Transverse colon (tissue), 4 donors: ENCODE measurements at regions not wholly inside any gene's neighbourhood (a gene's known extent, or its start where the extent isn't known, plus 50 kb on each side); places are given as distances from the start of the nearest gene placed in this dataset.

Source experiments
- DNase-seq: peaks from one replicate; pipeline ENCODE4 v3.0.0-alpha.2; 2019
- H3K27ac ChIP-seq, 4 donors: fragments of 200-600 bp; sonication (generic); 2 replicates each; pipeline ENCODE4 v1.5.1; 2016 to 2018; ENCODE audit warnings: inconsistent platforms in 4 of 4
- H3K27me3 ChIP-seq: fragments of 200-600 bp; sonication (generic); 2 replicates; pipeline ENCODE4 v1.5.1; 2017; ENCODE audit warnings: inconsistent platforms
- H3K36me3 ChIP-seq, 4 donors: fragments of 200-600 bp; sonication (generic); 2 replicates each; pipeline ENCODE4 v1.5.1; 2017 to 2019; ENCODE audit warnings: inconsistent platforms in 4 of 4
- H3K4me1 ChIP-seq, 4 donors: fragments of 200-600 bp; sonication (generic); 2 replicates each; pipeline ENCODE4 v1.5.1; 2017 to 2020; ENCODE audit warnings: inconsistent platforms in 4 of 4
- H3K4me3 ChIP-seq, 4 donors: fragments of 200-600 bp; sonication (generic); 1 replicate in 1 of 4; 2 replicates in 3 of 4; pipeline versions ENCODE4 v1.5.1 to v1.6.1; 2017 to 2019; ENCODE audit warnings: inconsistent platforms in 4 of 4
- H3K9me3 ChIP-seq, 2 donors: fragments of 200-600 bp; sonication (generic); 2 replicates each; pipeline ENCODE4 v1.5.1; 2017 to 2019; ENCODE audit warnings: inconsistent platforms in 2 of 2
- CTCF ChIP-seq, 5 experiments: fragments of 200-600 bp in 3 of 5; fragments of 450-650 bp in 2 of 5; sonication (generic) in 3 of 5; IDR thresholded peaks; 1 replicate in 2 of 5; 2 replicates in 3 of 5; pipeline ENCODE4 v1.5.1; 2016 to 2017; ENCODE audit warnings: antibody characterized with exemption in 5 of 5, inconsistent platforms in 3 of 5, mild to moderate bottlenecking in 2 of 5, moderate library complexity in 1 of 5
- EP300 ChIP-seq: sonication (generic); formaldehyde crosslinking; IDR thresholded peaks from one replicate; pipeline ENCODE4 v1.6.1; 2017; ENCODE audit warnings: antibody characterized with exemption, low read depth
- POLR2A ChIP-seq: fragments of 450-650 bp; IDR thresholded peaks from one replicate; pipeline ENCODE4 v1.6.1; 2016; ENCODE audit warnings: antibody characterized with exemption, mild to moderate bottlenecking, moderate library complexity
- POLR2AphosphoS5 ChIP-seq, 3 donors: sonication (generic); formaldehyde crosslinking; IDR thresholded peaks; one replicate each; pipeline ENCODE4 v1.6.1; 2016; ENCODE audit warnings: antibody characterized with exemption in 3 of 3
- WGBS, 2 donors: methylation state at CpG; one replicate each; pipeline ENCODE4 v1.1.5; 2018; ENCODE audit warnings: low coverage in 1 of 2; 5-methylcytosine and 5-hydroxymethylcytosine counted together
- in situ Hi-C, 4 donors: fragments of 200-750 bp; cut with MboI; loops; one replicate each; pipeline versions ENCODE4 v1.15.0 to v1.15.1; 2017; ENCODE audit warnings: low sequenced_read_pairs in 3 of 4, low pct_ligation_motif_present in 1 of 4, low pct_unique_long_range_greater_than_20kb in 1 of 4
- intact Hi-C: fragments of 100-400 bp; cut with DNase I; formaldehyde crosslinking; loops from one replicate; pipeline ENCODE4 v1.15.1; 2023; ENCODE audit warnings: low total_unique reads

GRCh38 chr2:104786204-104786603 lies 67.7 kb upstream of the POU3F3 start:
- in situ Hi-C loops, result no loop called here
- no peaks in the 10 kb centered on the region for H3K4me1 ChIP-seq
- no peak for DNase-seq
- no peaks in the 10 kb centered on the region for H3K36me3 ChIP-seq
- H3K27me3 ChIP-seq, result no peaks in the 10 kb centered on the region
- H3K4me3 ChIP-seq, result no peak overlapping the region
- H3K27ac ChIP-seq, result no peak overlapping the region
- H3K9me3 ChIP-seq, result no peaks in the 10 kb centered on the region
- intact Hi-C loops, result no loop called here
- TF ChIP-seq POLR2A, result no peak
- TF ChIP-seq POLR2AphosphoS5 (IDR thresholded peaks at IDR 0.05), result no peak
- no peak for TF ChIP-seq CTCF (IDR thresholded peaks at IDR 0.05)
- TF ChIP-seq EP300, result no peak
- WGBS, 2 donors, result 82 to 84% methylated on average over 8 of the region's 8 CpGs

- no peak for TF ChIP-seq POLR2A
- TF ChIP-seq POLR2AphosphoS5 (IDR thresholded peaks at IDR 0.05), result no peak
- no peak for TF ChIP-seq CTCF (IDR thresholded peaks at IDR 0.05)
- no peak for TF ChIP-seq EP300
- H3K36me3 ChIP-seq, result no peaks in the 10 kb centered on the region
- in situ Hi-C loops, result no loop called here
- H3K27me3 ChIP-seq, result no peaks in the 10 kb centered on the region
- H3K9me3 ChIP-seq, result no peaks in the 10 kb centered on the region
- no peak overlapping the region for H3K4me3 ChIP-seq
- WGBS, 2 donors, result 52 to 54% methylated on average over 2 of the region's 2 CpGs
- H3K4me1 ChIP-seq, result no peaks in the 10 kb centered on the region
- DNase-seq, result no peak
- H3K27ac ChIP-seq, result no peak overlapping the region
- intact Hi-C loops, result no loop called here
These were observed 67.1 kb upstream of the POU3F3 start for GRCh38 chr2:104786821-104787220.

- DNase-seq, result no peak
- Histone ChIP-seq H3K27ac (no peak overlapping the region), H3K4me3 (no peak overlapping the region), H3K9me3 (no peaks in the 10 kb centered on the region), H3K27me3 (no peaks in the 10 kb centered on the region), H3K4me1 (no peaks in the 10 kb centered on the region), H3K36me3 (no peaks in the 10 kb centered on the region)
- intact Hi-C loops, result no loop called here
- in situ Hi-C loops, result no loop called here
- TF ChIP-seq CTCF (IDR thresholded peaks at IDR 0.05) (no peak), EP300 (no peak), POLR2A (no peak), POLR2AphosphoS5 (IDR thresholded peaks at IDR 0.05) (no peak)
- 51 to 63% methylated on average over 3 to 8 of the region's 8 CpGs for WGBS, 2 donors
These were observed 66.4 kb upstream of the POU3F3 start for GRCh38 chr2:104787298-104788065.

- WGBS, 2 donors, result 76% methylated on average over 14 to 16 of the region's 16 CpGs
These were observed 65.0 kb upstream of the POU3F3 start for GRCh38 chr2:104788742-104789455.

More at GRCh38 chr2:104788742-104789455, 65.0 kb upstream of the POU3F3 start:
- no peaks in the 10 kb centered on the region for H3K36me3 ChIP-seq
- H3K4me3 ChIP-seq, result no peak overlapping the region
- in situ Hi-C loops (no loop called here), intact Hi-C loops (no loop called here)
- TF ChIP-seq POLR2A (no peak), POLR2AphosphoS5 (IDR thresholded peaks at IDR 0.05) (no peak), EP300 (no peak), CTCF (IDR thresholded peaks at IDR 0.05) (no peak)
- H3K27ac ChIP-seq, result no peak overlapping the region
- H3K4me1 ChIP-seq, result no peaks in the 10 kb centered on the region
- H3K9me3 ChIP-seq, result no peaks in the 10 kb centered on the region
- no peak for DNase-seq
- H3K27me3 ChIP-seq, result no peaks in the 10 kb centered on the region
